Large intestine (tissue), 3 donors: ENCODE measurements at regions not wholly inside any gene's neighbourhood (a gene's known extent, or its start where the extent isn't known, plus 50 kb on each side); places are given as distances from the start of the nearest gene placed in this dataset.
"Not testable (repeated sequence)": the region's sequence is repeated elsewhere in the genome, so short reads cannot be mapped to it uniquely, and the experiment has no call there.

ENCODE experiments used
- DNase-seq, 2 donors: peaks; one replicate each; pipeline versions ENCODE4 v3.0.0 to v3.0.0-alpha.2; 2013
- H3K27ac ChIP-seq: one replicate; pipeline ENCODE4 v1.5.1; 2013; ENCODE audit warnings: low read length
- H3K27me3 ChIP-seq: 2 replicates; pipeline ENCODE4 v1.6.1; 2013; ENCODE audit warnings: low read length; ENCODE audit not compliant: control insufficient read depth, insufficient read depth
- H3K36me3 ChIP-seq: 2 replicates; pipeline ENCODE4 v1.6.1; 2013; ENCODE audit warnings: low read length; ENCODE audit not compliant: control insufficient read depth, insufficient read depth
- H3K4me1 ChIP-seq: one replicate; pipeline ENCODE4 v1.6.1; 2013; ENCODE audit warnings: low read length; ENCODE audit not compliant: control insufficient read depth, insufficient read depth
- H3K4me3 ChIP-seq: one replicate; pipeline ENCODE4 v1.5.1; 2013; ENCODE audit warnings: low read length
- H3K9me3 ChIP-seq: one replicate; pipeline ENCODE4 v1.6.1; 2013; ENCODE audit warnings: mild to moderate bottlenecking, low read depth, low read length, moderate library complexity; ENCODE audit not compliant: control insufficient read depth
- WGBS: methylation state at CpG from one replicate; pipeline ENCODE4 v1.1.5; 2013; ENCODE audit warnings: low lambda C conversion rate; ENCODE audit not compliant: insufficient coverage; 5-methylcytosine and 5-hydroxymethylcytosine counted together

DNA sequence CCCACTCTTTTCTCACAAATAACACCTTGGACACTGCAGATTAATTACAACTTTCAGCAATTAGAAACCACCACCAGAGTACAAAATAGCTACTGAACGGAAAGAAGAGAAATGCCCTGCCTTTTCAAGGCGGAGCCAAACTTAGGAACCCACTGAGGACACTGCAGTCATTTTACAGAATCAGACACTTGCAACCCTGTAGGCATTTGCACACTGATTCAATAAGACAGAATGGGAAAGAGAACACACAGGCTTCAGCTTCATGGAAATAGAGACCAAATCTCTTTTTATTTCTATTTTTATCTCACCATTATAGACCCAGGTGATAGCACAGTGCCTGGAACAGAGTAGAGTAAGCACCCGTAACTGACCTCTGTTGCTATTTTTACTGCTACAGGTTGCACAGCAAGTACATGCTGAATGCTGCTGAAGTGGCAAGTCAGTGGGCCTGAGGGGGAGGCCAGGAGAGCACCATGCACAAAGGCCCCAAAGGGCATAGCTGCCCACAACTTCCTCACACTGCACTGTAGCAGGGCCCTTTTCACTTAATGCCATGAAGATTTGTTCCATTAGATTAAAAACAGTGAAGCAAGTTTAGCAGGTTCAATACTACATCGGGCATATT, 50.7 kb upstream of the EDARADD start:
- Histone ChIP-seq H3K27ac (no peak overlapping the region), H3K36me3 (no peaks in the 10 kb centered on the region), H3K27me3 (peaks cover 3% of the 10 kb centered on the region), H3K4me1 (no peaks in the 10 kb centered on the region), H3K9me3 (peaks cover 7% of the 10 kb centered on the region), H3K4me3 (no peak overlapping the region)
- DNase-seq = no peak
- no CpG with 5 or more reads among the region's 4 CpGs for WGBS

DNA sequence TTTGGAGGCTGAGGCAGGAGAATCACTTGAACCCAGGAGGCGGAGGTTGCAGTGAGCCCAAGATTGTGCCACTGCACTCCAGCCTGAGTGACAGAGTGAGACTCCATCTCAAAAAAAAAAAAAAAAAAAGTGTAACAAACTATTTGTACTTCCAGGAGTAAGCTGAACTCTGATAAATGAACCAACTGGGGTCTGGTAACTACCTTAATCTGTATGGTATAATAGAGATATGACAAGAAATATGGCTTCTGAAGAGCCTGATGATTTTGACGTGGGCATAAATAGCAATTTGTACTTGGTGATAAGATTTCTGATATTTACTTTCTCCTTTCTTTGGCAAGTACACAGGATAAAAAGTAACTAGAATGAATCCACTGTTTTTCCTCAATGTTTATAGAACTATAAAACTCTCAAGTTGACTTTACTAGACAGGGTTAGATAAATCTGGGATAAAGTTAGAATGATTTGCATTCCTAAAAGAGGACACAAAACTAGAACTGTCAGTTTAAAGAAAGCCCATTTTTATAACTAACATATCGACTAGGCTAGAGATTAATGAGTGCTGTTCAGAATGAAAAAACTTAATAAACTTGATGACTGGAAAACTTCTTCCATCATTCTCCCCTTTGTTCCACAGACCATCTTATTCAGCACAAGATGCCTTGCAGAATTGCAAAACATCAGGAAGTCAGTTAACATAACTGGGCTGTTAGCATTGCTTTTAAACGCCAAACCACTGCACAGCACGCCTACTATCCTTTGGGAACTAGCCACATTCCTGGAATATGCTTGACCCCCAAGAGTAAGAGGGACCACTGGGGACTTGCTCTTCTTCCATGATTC, 51.5 kb upstream of the EDARADD start:
- Histone ChIP-seq H3K27ac (no peak overlapping the region), H3K9me3 (no peaks in the 10 kb centered on the region), H3K4me1 (no peaks in the 10 kb centered on the region), H3K4me3 (no peak overlapping the region), H3K27me3 (peaks cover 3% of the 10 kb centered on the region), H3K36me3 (no peaks in the 10 kb centered on the region)
- no peak for DNase-seq
- 0% methylated on average over 1 of the region's 5 CpGs for WGBS

DNA sequence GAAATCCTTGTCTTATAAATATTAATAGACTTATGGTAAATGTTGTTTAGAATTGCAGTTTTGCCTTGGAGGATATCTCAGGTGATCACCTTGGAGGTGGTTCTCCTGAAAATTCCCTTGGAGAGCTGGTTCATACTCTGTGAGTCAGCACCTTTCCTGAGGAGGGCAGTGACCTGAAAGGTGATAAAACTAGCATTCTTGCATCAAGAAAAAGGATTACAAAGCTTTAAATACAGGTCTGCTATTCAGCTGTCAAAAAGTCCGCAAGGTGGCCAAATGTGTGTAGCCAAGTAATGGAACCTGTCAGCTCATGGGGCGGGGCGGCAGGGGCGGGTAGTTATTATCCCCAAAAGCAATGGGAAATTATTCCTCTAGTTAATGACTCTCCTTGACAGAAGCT, 52.8 kb upstream of the EDARADD start:
- Histone ChIP-seq H3K36me3 (no peaks in the 10 kb centered on the region), H3K27ac (no peak overlapping the region), H3K9me3 (no peaks in the 10 kb centered on the region), H3K27me3 (peaks cover 3% of the 10 kb centered on the region), H3K4me1 (no peaks in the 10 kb centered on the region), H3K4me3 (no peak overlapping the region)
- DNase-seq = peak in 1 of 2 donors; percentile 18
- no CpG with 5 or more reads among the region's 4 CpGs for WGBS

DNA sequence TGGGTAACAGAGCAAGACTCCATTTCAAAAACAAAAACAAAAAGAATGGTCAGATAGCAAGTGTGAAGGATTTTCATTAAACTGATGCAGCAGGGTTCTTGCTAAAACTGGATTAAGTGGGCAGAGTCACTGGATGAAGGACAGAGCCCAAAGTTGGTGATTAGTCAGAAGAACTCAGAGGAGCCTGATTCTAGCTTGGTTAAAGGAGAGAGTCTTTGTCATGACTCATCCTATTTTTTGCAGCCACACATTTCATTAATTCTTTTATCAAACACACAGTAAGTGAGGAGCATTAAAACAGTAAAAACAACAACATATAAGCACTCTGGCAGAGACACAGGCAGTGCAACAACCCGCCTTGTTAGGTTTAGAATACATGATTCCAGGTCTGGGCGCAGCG, 56.0 kb upstream of the EDARADD start:
- no peak for DNase-seq
- Histone ChIP-seq H3K36me3 (no peaks in the 10 kb centered on the region), H3K27ac (no peak overlapping the region), H3K9me3 (no peaks in the 10 kb centered on the region), H3K4me1 (no peaks in the 10 kb centered on the region), H3K4me3 (no peak overlapping the region), H3K27me3 (no peaks in the 10 kb centered on the region)
- WGBS = no CpG with 5 or more reads among the region's 3 CpGs

DNA sequence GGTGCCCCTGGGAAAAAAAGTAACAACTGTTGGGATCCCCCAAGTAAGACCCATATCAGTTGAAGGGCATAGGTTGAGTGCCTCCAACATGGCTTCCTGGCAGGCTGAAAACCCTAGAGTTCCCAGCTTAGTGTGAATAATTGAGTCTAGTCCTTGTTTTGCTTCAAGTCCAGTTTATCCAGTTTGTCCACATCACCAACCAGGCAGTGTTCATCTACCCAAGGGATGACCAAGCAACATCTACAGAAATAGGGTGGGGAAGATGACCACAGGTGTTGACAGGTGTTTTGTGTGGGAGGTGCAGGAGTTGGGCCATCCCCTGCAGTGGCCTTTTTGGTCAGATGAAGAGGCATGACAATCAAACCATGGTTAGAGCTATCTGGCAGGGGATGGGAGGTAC, 54.3 kb upstream of the ERO1B start:
- H3K4me1 ChIP-seq = no peaks in the 10 kb centered on the region
- no peaks in the 10 kb centered on the region for H3K27me3 ChIP-seq
- H3K4me3 ChIP-seq = no peak overlapping the region
- no peak overlapping the region for H3K27ac ChIP-seq
- DNase-seq = no peak
- no peaks in the 10 kb centered on the region for H3K36me3 ChIP-seq
- H3K9me3 ChIP-seq = no peaks in the 10 kb centered on the region

DNA sequence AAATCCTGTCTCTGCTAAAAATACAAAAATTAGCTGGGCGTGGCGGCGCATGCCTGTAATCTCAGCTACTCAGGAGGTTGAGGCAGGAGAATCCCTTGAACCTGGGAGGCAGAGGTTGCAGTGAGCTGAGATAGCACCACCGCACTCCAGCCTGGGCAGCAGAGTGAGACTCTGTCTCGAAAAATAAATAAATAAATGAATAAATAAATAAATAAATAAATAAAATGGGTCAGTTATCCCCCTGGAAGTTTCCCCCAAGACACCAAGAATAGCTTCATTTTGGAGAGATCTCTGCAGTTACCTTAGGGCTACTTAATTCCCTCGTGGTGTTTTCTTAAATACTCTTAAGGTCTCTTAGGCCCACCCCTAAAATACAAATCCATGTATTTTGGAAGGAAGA, 53.9 kb upstream of the ERO1B start:
- not testable (repeated sequence) for H3K27ac ChIP-seq, H3K4me1 ChIP-seq, H3K27me3 ChIP-seq, H3K36me3 ChIP-seq, DNase-seq, H3K9me3 ChIP-seq, H3K4me3 ChIP-seq
- WGBS = 83% methylated on average over 1 of the region's 6 CpGs

DNA sequence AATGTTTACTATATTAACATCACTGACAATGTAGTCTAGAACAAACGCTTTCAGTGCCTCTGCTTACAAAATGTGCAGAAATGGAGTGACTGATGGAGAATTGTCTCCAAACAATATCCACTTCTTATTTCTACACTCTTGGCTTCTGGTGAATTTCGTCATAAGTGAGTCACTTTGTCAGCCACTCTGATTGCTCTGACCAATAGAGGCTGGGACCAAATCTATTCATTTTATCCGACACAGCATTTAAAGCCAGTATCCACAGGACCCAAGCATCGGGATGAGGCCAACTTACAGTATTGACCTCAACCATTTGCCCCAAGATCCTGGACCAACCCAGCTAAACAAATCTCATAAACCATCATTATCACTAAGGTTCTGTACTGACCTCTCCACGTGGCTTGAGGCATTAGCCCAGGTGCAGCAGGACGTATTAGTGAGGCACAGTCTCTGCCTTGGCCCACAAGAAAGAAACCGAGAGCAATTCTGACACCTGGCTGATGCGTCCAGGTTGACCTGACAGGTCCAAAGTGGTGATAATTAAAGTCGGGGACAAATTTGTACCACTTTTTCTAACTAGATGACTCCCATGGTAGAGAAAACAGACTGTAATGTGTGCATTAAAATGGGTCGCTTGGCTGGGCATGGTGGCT, 53.3 kb upstream of the ERO1B start:
- no peaks in the 10 kb centered on the region for H3K27me3 ChIP-seq
- no peaks in the 10 kb centered on the region for H3K36me3 ChIP-seq
- no peak for DNase-seq
- WGBS = no CpG with 5 or more reads among the region's 10 CpGs
- no peak overlapping the region for H3K27ac ChIP-seq
- no peaks in the 10 kb centered on the region for H3K9me3 ChIP-seq
- H3K4me1 ChIP-seq = no peaks in the 10 kb centered on the region
- H3K4me3 ChIP-seq = no peak overlapping the region

DNA sequence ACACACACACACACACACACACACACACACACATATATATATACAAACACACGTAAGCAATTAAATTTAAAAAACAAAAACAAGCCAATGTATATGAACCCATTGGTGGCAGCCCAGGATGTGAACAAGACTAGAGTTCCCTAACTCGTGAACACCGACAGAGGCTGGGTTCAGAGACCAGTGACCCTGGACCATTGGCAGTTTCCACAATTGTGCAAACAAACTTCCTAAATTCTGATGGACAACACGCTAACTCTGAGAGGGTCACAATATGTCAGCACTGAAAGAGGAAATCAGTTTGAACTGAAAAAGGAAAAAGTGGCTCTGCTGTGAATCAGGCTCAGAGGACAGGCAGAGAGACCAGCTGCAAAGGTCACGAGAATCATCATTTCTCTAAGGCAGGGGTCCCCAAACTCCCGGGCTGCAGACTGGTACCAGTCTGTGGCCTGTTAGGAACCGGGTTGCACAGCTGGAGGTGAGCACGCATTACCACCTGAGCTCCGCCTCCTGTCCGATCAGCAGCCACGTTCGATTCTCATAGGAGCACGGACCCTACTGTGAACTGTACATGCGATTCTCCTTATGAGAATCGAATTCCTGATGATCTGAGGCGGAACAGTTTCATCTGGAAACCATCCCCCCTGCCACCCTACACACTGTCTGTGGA, 50.5 kb upstream of the ERO1B start:
- Histone ChIP-seq H3K4me1 (no peaks in the 10 kb centered on the region), H3K27ac (no peak overlapping the region), H3K36me3 (no peaks in the 10 kb centered on the region), H3K4me3 (no peak overlapping the region), H3K9me3 (no peaks in the 10 kb centered on the region), H3K27me3 (no peaks in the 10 kb centered on the region)
- DNase-seq = no peak
- WGBS = no CpG with 5 or more reads among the region's 16 CpGs
